ENCODE measurements at regions not wholly inside any gene's neighbourhood (a gene's known extent, or its start where the extent isn't known, plus 50 kb on each side); places are given as distances from the start of the nearest gene placed in this dataset.
"Not testable (repeated sequence)": the region's sequence is repeated elsewhere in the genome, so short reads cannot be mapped to it uniquely, and the experiment has no call there.

DNA sequence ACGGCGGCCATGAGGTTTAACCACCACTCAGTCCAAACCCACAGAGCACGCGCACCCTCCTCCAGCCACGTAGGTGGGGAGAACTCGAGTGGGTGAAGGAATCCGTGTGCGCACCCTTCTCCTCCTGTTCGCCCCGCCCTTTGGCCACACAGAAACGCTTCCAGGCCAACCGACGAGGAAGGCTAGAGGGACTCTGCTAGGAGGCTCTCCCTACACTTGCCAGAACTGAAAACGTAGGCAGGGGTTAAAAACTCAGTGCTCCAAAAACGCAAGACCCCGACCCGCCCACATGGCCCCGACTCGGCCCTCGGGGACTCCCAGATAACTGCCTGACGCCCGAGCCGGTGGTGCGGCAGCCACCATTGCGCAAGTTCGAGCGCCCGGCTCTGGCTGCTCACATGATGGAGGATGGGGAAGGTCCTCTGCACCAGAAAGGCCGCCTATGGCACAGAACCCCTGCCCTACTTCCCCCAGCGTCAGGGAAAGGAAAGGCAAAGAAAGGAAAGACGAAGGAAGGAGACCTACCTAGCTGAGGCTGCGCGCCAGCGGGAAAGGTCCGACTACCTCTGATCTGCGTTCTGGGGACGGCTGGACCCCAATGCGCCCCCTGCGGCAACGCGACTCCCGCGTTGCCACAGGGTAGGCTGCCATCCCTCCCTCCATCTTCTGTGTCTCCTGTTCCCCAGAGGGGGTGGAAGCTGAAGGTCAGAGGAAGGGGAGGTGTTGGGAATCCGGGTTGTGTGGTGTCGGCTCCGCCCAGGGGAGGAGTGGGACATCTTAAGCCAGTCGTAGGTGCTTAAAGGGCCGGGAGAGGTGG, 201.9 kb upstream of the AGTR2 start:
- no peak for DNase-seq (ENCODE audit: low read depth in 2 of 2)

GRCh38 chrX:115970718-115971117, 199.8 kb upstream of the AGTR2 start:
- no peak for DNase-seq (ENCODE audit: low read depth in 2 of 2)

DNA sequence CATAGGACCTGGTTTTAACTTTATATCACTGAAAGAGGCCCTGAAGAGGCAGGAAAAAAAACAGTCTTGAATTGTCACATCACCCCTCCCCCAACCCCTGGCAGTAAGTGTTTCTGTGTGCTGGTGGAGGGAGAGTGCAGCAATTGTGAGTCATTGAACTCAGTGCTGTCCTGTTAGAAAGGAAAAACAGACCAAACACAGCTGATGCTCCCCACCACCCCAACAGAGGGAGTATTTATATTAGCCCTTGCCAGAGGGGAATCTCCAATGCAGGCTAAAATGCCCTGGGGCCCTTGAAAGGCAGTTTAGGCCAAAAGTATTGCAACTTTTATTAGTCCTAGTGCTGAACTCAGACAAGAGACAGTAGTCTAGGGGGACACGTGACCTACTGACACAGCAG, 197.8 kb upstream of the AGTR2 start:
- no peak for DNase-seq (ENCODE audit: low read depth in 2 of 2)

DNA sequence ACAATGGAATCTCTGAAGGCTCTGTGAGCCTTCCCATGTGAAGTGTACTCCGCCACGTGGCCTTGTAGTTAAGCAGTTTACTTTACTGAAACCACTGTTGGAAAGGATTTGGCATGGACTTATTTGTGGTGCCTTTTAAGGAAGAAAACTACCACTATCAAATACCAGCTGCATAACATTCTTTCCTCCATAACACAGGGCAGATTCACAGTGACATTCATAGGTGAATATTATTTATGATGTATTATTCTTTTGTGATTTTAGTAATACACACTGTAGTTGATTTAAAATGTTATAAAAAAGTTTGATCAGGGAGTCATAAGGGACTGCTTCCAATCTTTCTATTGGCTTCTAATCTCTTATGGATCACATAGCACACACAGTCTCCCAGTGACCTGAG, 192.5 kb upstream of the AGTR2 start:
- no peak for DNase-seq (ENCODE audit: low read depth in 2 of 2)

- not testable (repeated sequence) for DNase-seq (ENCODE audit: low read depth in 2 of 2)
Measured at GRCh38 chrX:115983148-115983547, 187.4 kb upstream of the AGTR2 start.

- DNase-seq (ENCODE audit: low read depth in 2 of 2): not testable (repeated sequence)
Measured at GRCh38 chrX:115987464-115987863, 183.1 kb upstream of the AGTR2 start.

DNA sequence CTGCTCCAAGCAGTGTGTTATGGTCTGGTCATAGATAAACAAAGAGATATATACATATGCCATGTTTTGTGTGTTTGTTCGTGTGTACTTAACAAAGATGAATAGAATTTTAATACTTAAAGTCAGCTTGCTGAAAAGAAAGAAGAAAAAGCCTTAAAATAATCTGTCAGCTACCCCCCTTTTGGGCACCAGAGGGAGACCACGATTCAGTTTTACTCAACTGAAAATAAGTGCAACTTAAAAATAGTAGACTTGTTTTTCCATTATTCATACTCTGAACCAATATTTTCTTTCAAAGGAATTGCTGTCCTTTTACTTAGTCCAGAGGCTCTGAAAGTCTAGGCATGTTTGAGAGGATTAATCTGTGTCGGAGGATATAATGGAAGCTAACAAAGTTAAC, 181.7 kb upstream of the AGTR2 start:
- no peak for DNase-seq (ENCODE audit: low read depth in 2 of 2)

GRCh38 chrX:115989686-115990085, 180.9 kb upstream of the AGTR2 start:
- DNase-seq (ENCODE audit: low read depth in 2 of 2): no peak

DNA sequence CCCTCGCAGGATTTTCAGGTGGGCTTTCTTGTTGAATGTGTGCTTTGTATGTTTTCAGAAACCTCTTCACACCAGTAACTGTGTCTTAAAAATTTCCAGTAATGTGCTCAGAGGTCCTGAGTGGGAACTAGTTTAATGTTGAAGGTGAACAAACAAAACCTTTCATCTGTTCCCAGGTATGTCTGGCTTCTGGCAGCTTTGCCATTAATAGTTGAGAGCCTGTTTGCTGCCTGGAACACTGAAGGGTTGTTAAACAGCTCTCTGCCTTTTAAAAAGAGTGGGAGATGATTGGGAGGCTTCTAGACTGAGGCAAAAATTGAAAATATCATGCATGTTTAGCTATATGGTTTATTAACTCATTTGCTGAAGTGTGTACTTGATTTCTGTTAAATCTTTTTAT, 161.2 kb upstream of the AGTR2 start:
- no peak for DNase-seq (ENCODE audit: low read depth in 2 of 2)

DNA sequence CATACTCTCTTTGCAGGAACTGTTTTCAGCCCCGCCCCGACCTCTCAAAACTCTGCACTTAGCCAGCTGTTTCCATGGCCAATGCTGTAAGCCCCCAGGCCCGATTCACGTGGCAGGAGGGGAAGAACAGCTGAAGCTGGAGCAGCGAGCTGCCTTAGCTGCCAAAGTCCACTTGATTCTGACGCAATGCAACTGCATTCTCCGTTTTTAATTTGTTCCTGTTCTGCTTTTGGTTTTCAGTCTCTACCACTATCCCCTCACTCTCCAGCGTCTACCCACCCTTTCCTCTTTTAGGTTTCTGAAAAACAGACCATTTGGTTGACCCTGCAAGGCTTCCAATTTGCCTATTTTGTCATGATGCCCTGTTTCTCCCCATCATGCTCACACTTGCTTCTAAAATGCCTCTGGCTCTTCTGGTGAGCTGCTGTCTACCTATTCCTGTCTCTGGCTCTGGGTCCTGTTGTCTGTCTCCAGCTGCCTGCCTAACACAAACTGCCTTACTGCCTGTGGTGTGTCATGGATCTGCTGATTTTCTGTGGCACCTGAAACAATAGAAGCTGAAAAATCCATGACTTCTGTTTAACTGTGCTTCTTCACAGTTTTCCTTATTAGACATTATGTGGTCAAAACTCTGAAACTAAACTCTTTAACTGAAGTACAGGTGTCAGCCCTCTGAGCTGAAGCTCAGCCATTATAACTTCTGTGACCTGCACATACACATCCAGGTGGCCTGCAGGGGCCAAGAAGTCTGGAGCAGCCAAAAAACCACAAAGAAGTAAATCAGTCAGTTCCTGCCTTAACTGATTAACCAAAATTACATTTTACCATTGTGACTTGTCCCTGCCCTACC, 160.5 kb upstream of the AGTR2 start:
- DNase-seq (ENCODE audit: low read depth in 2 of 2): no peak

- DNase-seq (ENCODE audit: low read depth in 2 of 2): no peak
Measured at GRCh38 chrX:116010939-116011338, 159.6 kb upstream of the AGTR2 start.

DNA sequence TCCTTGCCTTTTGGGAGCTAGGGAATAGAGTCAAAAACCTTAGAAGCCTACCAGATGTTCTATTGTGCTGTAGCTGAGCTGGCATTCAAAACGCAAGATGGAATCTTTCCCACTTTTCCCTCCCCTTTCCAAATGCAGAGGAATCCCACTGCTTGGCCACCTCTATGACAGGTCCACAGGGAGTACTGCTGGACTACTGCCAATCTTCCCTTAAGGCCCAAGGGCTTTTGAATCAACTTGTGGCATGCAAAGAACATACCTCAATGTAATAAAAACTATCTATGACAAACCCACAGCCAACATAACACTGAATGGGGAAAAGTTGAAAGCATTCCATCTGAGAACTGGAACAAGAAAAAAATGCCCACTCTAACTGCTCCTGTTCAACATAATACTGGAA, 139.2 kb upstream of the AGTR2 start:
- DNase-seq (ENCODE audit: low read depth in 2 of 2): no peak

Data from stimulated activated CD8-positive, alpha-beta memory T cell treated with anti-CD3 and anti-CD28 coated beads, Interleukin-15, amount 100 ng/mL, for 48 hours (primary cell).